ES-I3 (cell line): ENCODE measurements at regions not wholly inside any gene's neighbourhood (a gene's known extent, or its start where the extent isn't known, plus 50 kb on each side); places are given as distances from the start of the nearest gene placed in this dataset.

Experiments
- H3K36me3 ChIP-seq: 2 replicates; pipeline ENCODE4 v1.6.1; 2013; ENCODE audit warnings: mild to moderate bottlenecking, low read length, control low read depth, moderate library complexity; ENCODE audit not compliant: insufficient read depth
- H3K4me1 ChIP-seq: 2 replicates; pipeline ENCODE4 v1.6.1; 2013; ENCODE audit warnings: mild to moderate bottlenecking, control low read depth, low read length; ENCODE audit not compliant: insufficient read depth
- H3K9ac ChIP-seq: 2 replicates; pipeline ENCODE4 v1.6.1; 2013; ENCODE audit warnings: low read depth, mild to moderate bottlenecking, low read length, moderate library complexity
- H3K9me3 ChIP-seq: 2 replicates; pipeline ENCODE4 v1.6.1; 2013; ENCODE audit warnings: mild to moderate bottlenecking, low read length, moderate library complexity; ENCODE audit not compliant: control insufficient read depth, insufficient read depth

GRCh38 chr1:98277118-98277517 lies 356.3 kb upstream of the DPYD start:
- H3K9me3 ChIP-seq: no peaks in the 10 kb centered on the region
- H3K9ac ChIP-seq: no peak overlapping the region
- H3K4me1 ChIP-seq: peaks cover 26% of the 10 kb centered on the region
- H3K36me3 ChIP-seq: no peaks in the 10 kb centered on the region

- no peaks in the 10 kb centered on the region for H3K9me3 ChIP-seq
- no peaks in the 10 kb centered on the region for H3K36me3 ChIP-seq
- H3K4me1 ChIP-seq: peaks cover 26% of the 10 kb centered on the region
- no peak overlapping the region for H3K9ac ChIP-seq
Measured at GRCh38 chr1:98276514-98276913, 355.7 kb upstream of the DPYD start.

- no peaks in the 10 kb centered on the region for H3K36me3 ChIP-seq
- H3K9ac ChIP-seq: no peak overlapping the region
- H3K4me1 ChIP-seq: no peaks in the 10 kb centered on the region
- H3K9me3 ChIP-seq: no peaks in the 10 kb centered on the region
Measured at GRCh38 chr1:98268316-98268715, 347.5 kb upstream of the DPYD start.

- Histone ChIP-seq H3K4me1 (no peaks in the 10 kb centered on the region), H3K9ac (no peak overlapping the region), H3K9me3 (no peaks in the 10 kb centered on the region), H3K36me3 (no peaks in the 10 kb centered on the region)
Measured at GRCh38 chr1:98267423-98267822, 346.6 kb upstream of the DPYD start.

- Histone ChIP-seq H3K9ac (no peak overlapping the region), H3K36me3 (no peaks in the 10 kb centered on the region), H3K9me3 (no peaks in the 10 kb centered on the region), H3K4me1 (no peaks in the 10 kb centered on the region)
Measured at GRCh38 chr1:98264727-98265126, 343.9 kb upstream of the DPYD start.

GRCh38 chr1:98260839-98261238 lies 340.0 kb upstream of the DPYD start:
- Histone ChIP-seq H3K9me3 (no peaks in the 10 kb centered on the region), H3K4me1 (no peaks in the 10 kb centered on the region), H3K36me3 (no peaks in the 10 kb centered on the region), H3K9ac (no peak overlapping the region)

GRCh38 chr1:98260412-98260811 lies 339.6 kb upstream of the DPYD start:
- no peak overlapping the region for H3K9ac ChIP-seq
- no peaks in the 10 kb centered on the region for H3K9me3 ChIP-seq
- H3K4me1 ChIP-seq: no peaks in the 10 kb centered on the region

GRCh38 chr1:98256700-98257099 lies 335.9 kb upstream of the DPYD start:
- Histone ChIP-seq H3K9ac (no peak overlapping the region), H3K4me1 (0 out of 2 replicates have a peak, but pooled peaks cover 4% of the 10 kb centered on the region), H3K36me3 (no peaks in the 10 kb centered on the region), H3K9me3 (no peaks in the 10 kb centered on the region)

More at GRCh38 chr1:98260412-98260811, 339.6 kb upstream of the DPYD start:
- no peaks in the 10 kb centered on the region for H3K36me3 ChIP-seq

GRCh38 chr1:98253145-98253544 lies 332.3 kb upstream of the DPYD start:
- Histone ChIP-seq H3K9me3 (no peaks in the 10 kb centered on the region; the same call in 1 of the 2 replicates), H3K36me3 (no peaks in the 10 kb centered on the region), H3K9ac (no peak overlapping the region), H3K4me1 (0 out of 2 replicates have a peak, but pooled peaks cover 4% of the 10 kb centered on the region)

- H3K9ac ChIP-seq: no peak overlapping the region
- no peaks in the 10 kb centered on the region; the same call in 1 of the 2 replicates for H3K9me3 ChIP-seq
- H3K36me3 ChIP-seq: no peaks in the 10 kb centered on the region
- H3K4me1 ChIP-seq: 0 out of 2 replicates have a peak, but pooled peaks cover 4% of the 10 kb centered on the region
Measured at GRCh38 chr1:98251497-98251896, 330.7 kb upstream of the DPYD start.

- Histone ChIP-seq H3K9ac (no peak overlapping the region), H3K9me3 (no peaks in the 10 kb centered on the region; the same call in 1 of the 2 replicates), H3K36me3 (no peaks in the 10 kb centered on the region), H3K4me1 (no peaks in the 10 kb centered on the region)
Measured at GRCh38 chr1:98232678-98233077, 311.8 kb upstream of the DPYD start.

- H3K36me3 ChIP-seq: no peaks in the 10 kb centered on the region
- no peaks in the 10 kb centered on the region for H3K4me1 ChIP-seq
- H3K9ac ChIP-seq: no peak overlapping the region
- no peaks in the 10 kb centered on the region for H3K9me3 ChIP-seq
Measured at GRCh38 chr1:98222706-98223105, 301.9 kb upstream of the DPYD start.

- Histone ChIP-seq H3K4me1 (no peaks in the 10 kb centered on the region), H3K36me3 (no peaks in the 10 kb centered on the region), H3K9ac (no peak overlapping the region), H3K9me3 (no peaks in the 10 kb centered on the region)
Measured at GRCh38 chr1:98221923-98222322, 301.1 kb upstream of the DPYD start.

GRCh38 chr1:98217601-98218000 lies 296.8 kb upstream of the DPYD start:
- Histone ChIP-seq H3K36me3 (no peaks in the 10 kb centered on the region), H3K9ac (no peak overlapping the region), H3K9me3 (no peaks in the 10 kb centered on the region), H3K4me1 (no peaks in the 10 kb centered on the region)

- H3K36me3 ChIP-seq: no peaks in the 10 kb centered on the region
- H3K9me3 ChIP-seq: no peaks in the 10 kb centered on the region
- H3K4me1 ChIP-seq: no peaks in the 10 kb centered on the region
- no peak overlapping the region for H3K9ac ChIP-seq
Measured at GRCh38 chr1:98216304-98216703, 295.5 kb upstream of the DPYD start.
